GM12878 (cell line): ENCODE measurements at regions not wholly inside any gene's neighbourhood (a gene's known extent, or its start where the extent isn't known, plus 50 kb on each side); places are given as distances from the start of the nearest gene placed in this dataset.

Experiments
- ATAC-seq: fragments of 200-7000 bp; cut with Tn5 transposase; 3 replicates; pipeline ENCODE4 v1.9.1; 2020; ENCODE audit warnings: mild to moderate bottlenecking, moderate library complexity
- BruUV-seq: library from RNA; stranded (reverse); fragments of 400-500 nt; replicated peaks from 2 replicates; lab custom pipeline; 2021; lab: Mats Ljungman, UMichigan
- CTCF ChIA-PET: fragments of 300-600 bp; sonication (Branson Sonifier 250); formaldehyde crosslinking; extraction: SDS; loops from one replicate; lab custom pipeline; 2021; ENCODE audit warnings: inconsistent platforms; lab: Yijun Ruan, JAX
- POLR2A ChIA-PET: fragments of 350-600 bp; formaldehyde crosslinking; extraction: SDS; loops from one replicate; lab custom pipeline; 2021; ENCODE audit warnings: inconsistent platforms; lab: Charles Lee
- RAD21 ChIA-PET: fragments of 300-600 bp; sonication (Branson Sonifier 250); formaldehyde crosslinking; loops from one replicate; lab custom pipeline; 2023; ENCODE audit warnings: antibody characterized with exemption; ENCODE audit not compliant: unreplicated experiment; lab: Charles Lee
- SMC1A ChIA-PET: fragments of 300-600 bp; sonication (Branson Sonifier 250); formaldehyde crosslinking; loops from one replicate; lab custom pipeline; 2023; ENCODE audit not compliant: unreplicated experiment, uncharacterized antibody; lab: Charles Lee
- DNase-seq: peaks from one replicate; pipeline ENCODE4 v3.0.0-alpha.2; 2011; ENCODE audit warnings: low read depth, low spot score
- FAIRE-seq: peaks from 3 replicates; lab custom pipeline; 2011; peaks lifted over from hg19 to GRCh38; lab: Jason Lieb, UNC
- H2AFZ ChIP-seq: 2 replicates; pipeline ENCODE4 v1.6.0; 2011; ENCODE audit warnings: low read depth, low read length, control low read depth; ENCODE audit not compliant: control insufficient read depth
- H3K27ac ChIP-seq: 2 replicates; pipeline ENCODE4 v1.5.1; 2011; ENCODE audit warnings: control low read depth; ENCODE audit not compliant: control insufficient read depth, insufficient read depth
- H3K27me3 ChIP-seq, 2 experiments: replicated peaks in 1 of 2; 2 replicates each; pipeline versions ENCODE4 v1.6.0 to v1.6.1; 2011; ENCODE audit warnings: low read length in 1 of 2; ENCODE audit not compliant: control insufficient read depth in 2 of 2, insufficient read depth in 2 of 2
- H3K36me3 ChIP-seq, 2 experiments: 2 replicates each; pipeline ENCODE4 v1.5.1; 2011; ENCODE audit warnings: low read length in 1 of 2; ENCODE audit not compliant: control insufficient read depth in 2 of 2, insufficient read depth in 2 of 2
- H3K4me1 ChIP-seq: 2 replicates; pipeline ENCODE4 v1.6.1; 2011; ENCODE audit warnings: mild to moderate bottlenecking, low read length, moderate library complexity, mixed read lengths; ENCODE audit not compliant: control insufficient read depth, insufficient read depth
- H3K4me2 ChIP-seq: 2 replicates; pipeline ENCODE4 v1.6.0; 2011; ENCODE audit warnings: control low read depth; ENCODE audit not compliant: control insufficient read depth, insufficient read depth
- H3K4me3 ChIP-seq: fragments of 200-600 bp; sonication (generic); 2 replicates; pipeline ENCODE4 v1.5.1; 2016
- H3K79me2 ChIP-seq: 2 replicates; pipeline ENCODE4 v1.6.0; 2011; ENCODE audit warnings: low read length; ENCODE audit not compliant: control insufficient read depth, insufficient read depth
- H3K9ac ChIP-seq: 2 replicates; pipeline ENCODE4 v1.8.0; 2011; ENCODE audit warnings: low read length, control low read depth, mixed read lengths; ENCODE audit not compliant: control insufficient read depth, insufficient read depth
- H3K9me3 ChIP-seq: replicated peaks from 3 replicates; pipeline ENCODE4 v1.5.1; 2011; ENCODE audit warnings: mild to moderate bottlenecking, low read length; ENCODE audit not compliant: control insufficient read depth, insufficient read depth
- H4K20me1 ChIP-seq: 2 replicates; pipeline ENCODE4 v1.6.0; 2011; ENCODE audit not compliant: control insufficient read depth, insufficient read depth
- ATF2 ChIP-seq: IDR thresholded peaks from 2 replicates; pipeline ENCODE4 v1.6.1; 2012; ENCODE audit warnings: low read length, inconsistent platforms
- BHLHE40 ChIP-seq, 2 experiments: fragments of 450-650 bp in 1 of 2; IDR thresholded peaks; 2 replicates each; pipeline ENCODE4 v1.6.1; 2011 to 2017; ENCODE audit warnings: low read depth in 2 of 2, borderline replicate concordance in 1 of 2, improper control_type of control experiment in 1 of 2, low read length in 1 of 2, mild to moderate bottlenecking in 1 of 2
- CBFB ChIP-seq: IDR thresholded peaks from 2 replicates; pipeline ENCODE4 v1.6.1; 2016; ENCODE audit warnings: antibody characterized with exemption, low read depth
- CREM ChIP-seq: IDR thresholded peaks from 2 replicates; pipeline ENCODE4 v1.6.1; 2014; ENCODE audit warnings: antibody characterized with exemption, low read depth
- DPF2 ChIP-seq: fragments of 450-650 bp; IDR thresholded peaks from 2 replicates; pipeline ENCODE4 v1.6.1; 2017; ENCODE audit warnings: mild to moderate bottlenecking
- HDAC6 ChIP-seq: fragments of 200-600 bp; sonication (generic); IDR thresholded peaks from one replicate; pipeline ENCODE4 v1.8.0; 2017; ENCODE audit warnings: antibody characterized with exemption; ENCODE audit not compliant: unreplicated experiment
- PBX3 ChIP-seq: IDR thresholded peaks from 2 replicates; pipeline ENCODE4 v1.6.1; 2011; ENCODE audit warnings: mild to moderate bottlenecking, low read depth, low read length, moderate library complexity; ENCODE audit not compliant: insufficient replicate concordance
- TCF3 ChIP-seq: IDR thresholded peaks from 2 replicates; pipeline ENCODE4 v1.6.1; 2012; ENCODE audit warnings: low read depth, mild to moderate bottlenecking, low read length, borderline replicate concordance; ENCODE audit not compliant: insufficient read depth
- TCF7 ChIP-seq: IDR thresholded peaks from 2 replicates; pipeline ENCODE4 v1.6.1; 2014; ENCODE audit warnings: antibody characterized with exemption, borderline replicate concordance
- ZNF274 ChIP-seq: IDR thresholded peaks from one replicate; pipeline ENCODE4 v1.8.0; 2011; ENCODE audit not compliant: insufficient read length, insufficient read depth
- WGBS: methylation state at CpG from one replicate; pipeline ENCODE4 v1.1.6; 2016; ENCODE audit warnings: low lambda C conversion rate; ENCODE audit not compliant: insufficient replicate concordance, insufficient coverage; ENCODE audit errors: missing lambda C conversion rate; 5-methylcytosine and 5-hydroxymethylcytosine counted together
- in situ Hi-C: fragments of 300-500 bp; cut with MboI; formaldehyde crosslinking; loops from 9 replicates; pipeline ENCODE4 v1.14.3; 2018; ENCODE audit warnings: mixed read lengths
- intact Hi-C: fragments of 100-400 bp; cut with micrococcal nuclease; formaldehyde crosslinking; loops from one replicate; pipeline ENCODE4 v1.14.2; 2022; ENCODE audit not compliant: unreplicated experiment

- RAD21 ChIA-PET, result no interaction called here
- CTCF ChIA-PET, result interaction anchor here (0.7 to 1.5 kb wide), 3 partner anchors 35 to 796 kb away, joined by 3 read pairs; no protein-coding TSS in a partner anchor
- no peak overlapping the region for H3K4me3 ChIP-seq
- intact Hi-C loops (no loop called here), in situ Hi-C loops (no loop called here)
- no peaks in the 10 kb centered on the region for H3K9me3 ChIP-seq
- BruUV-seq, result no TSS peak
- H4K20me1 ChIP-seq, result no peaks in the 10 kb centered on the region
- no peak for FAIRE-seq
- peak; percentile 39; the same call in 2 of the 3 replicates for ATAC-seq
- DNase-seq, result no peak
- 38% methylated on average over 6 of the region's 6 CpGs for WGBS
- POLR2A ChIA-PET, result no interaction called here
- SMC1A ChIA-PET, result interaction anchor here (1.6 kb wide), 1 partner anchor 9 kb away, joined by 5 read pairs; no protein-coding TSS in a partner anchor
- H3K27ac ChIP-seq, result no peak overlapping the region
- no peaks in the 10 kb centered on the region for H3K79me2 ChIP-seq
- TF ChIP-seq BHLHE40 (IDR thresholded peaks at IDR 0.05; ENCODE audit: borderline replicate concordance in 1 of 2, low read depth in 2 of 2, low read length in 1 of 2) (peak in 1 of 2 experiments; percentile 14; a peak in 1 of 4 replicates), ZNF274 (no peak)
- no peak overlapping the region for H2AFZ ChIP-seq
- no peaks in the 10 kb centered on the region for H3K4me1 ChIP-seq
- H3K9ac ChIP-seq, result no peak overlapping the region
- no peak overlapping the region for H3K4me2 ChIP-seq
- H3K36me3 ChIP-seq, result no peaks in the 10 kb centered on the region
- peaks cover 0 to 4% of the 10 kb centered on the region in 2 experiments; a peak in 1 of 4 replicates for H3K27me3 ChIP-seq
Observed at GRCh38 chr7:25886387-25887240, 265.4 kb upstream of the NFE2L3 start.

- BruUV-seq, result no TSS peak
- H3K27ac ChIP-seq, result no peak overlapping the region
- H3K9ac ChIP-seq, result no peak overlapping the region
- H3K27me3 ChIP-seq, result peaks cover 0 to 4% of the 10 kb centered on the region in 2 experiments; a peak in 1 of 4 replicates
- no peaks in the 10 kb centered on the region for H3K9me3 ChIP-seq
- WGBS, result 31% methylated on average over 3 of the region's 3 CpGs
- no peaks in the 10 kb centered on the region for H4K20me1 ChIP-seq
- H3K4me2 ChIP-seq, result no peak overlapping the region
- CTCF ChIA-PET, result interaction anchor here (0.7 to 1.5 kb wide), 3 partner anchors 35 to 795 kb away, joined by 3 read pairs; no protein-coding TSS in a partner anchor
- POLR2A ChIA-PET, result no interaction called here
- intact Hi-C loops (no loop called here), in situ Hi-C loops (no loop called here)
- no peaks in the 10 kb centered on the region for H3K79me2 ChIP-seq
- no peak overlapping the region for H2AFZ ChIP-seq
- RAD21 ChIA-PET, result no interaction called here
- DNase-seq (no peak), ATAC-seq (no peak; the same call in 2 of the 3 replicates), FAIRE-seq (no peak)
- no peaks in the 10 kb centered on the region for H3K4me1 ChIP-seq
- H3K36me3 ChIP-seq, result no peaks in the 10 kb centered on the region
- SMC1A ChIA-PET, result interaction anchor here (1.6 kb wide), 1 partner anchor 10 kb away, joined by 5 read pairs; no protein-coding TSS in a partner anchor
- no peak overlapping the region for H3K4me3 ChIP-seq
- TF ChIP-seq DPF2, result no peak
- TF ChIP-seq ATF2, result no peak
- no peak for TF ChIP-seq CBFB
- TF ChIP-seq HDAC6, result no peak
- no peak for TF ChIP-seq CREM
- no peak for TF ChIP-seq PBX3
- TF ChIP-seq TCF3, result no peak
- TF ChIP-seq TCF7, result no peak
- TF ChIP-seq ZNF274, result no peak
Observed at GRCh38 chr7:25887266-25887665, 264.7 kb upstream of the NFE2L3 start.
